ENCODE measurements at regions not wholly inside any gene's neighbourhood (a gene's known extent, or its start where the extent isn't known, plus 50 kb on each side); places are given as distances from the start of the nearest gene placed in this dataset.

- TF ChIP-seq FOS (IDR thresholded peaks at IDR 0.05; ENCODE audit: low read depth, low read length) = no peak
Observed at GRCh38 chr5:71828291-71829040, 109.4 kb downstream of the CARTPT start (continued).

- Histone ChIP-seq H2BK120ac (ENCODE audit: low read depth, low read length) (peak overlapping the region; percentile 85), H3K4me1 (ENCODE audit: control insufficient read depth, insufficient read depth, low read length) (peaks cover 3% of the 10 kb centered on the region), H3K56ac (ENCODE audit: extremely low read depth, insufficient read depth, low read length) (no peak overlapping the region), H2BK5ac (ENCODE audit: low read depth, low read length, poor library complexity, severe bottlenecking) (peak overlapping the region; percentile 65), H3K4me2 (ENCODE audit: low read depth, low read length) (no peak overlapping the region), H3K23ac (ENCODE audit: low read depth, low read length) (no peak overlapping the region; the same call in 1 of the 2 replicates), H4K91ac (ENCODE audit: insufficient read depth, low read depth, low read length) (peak overlapping the region; percentile 70), H4K8ac (ENCODE audit: low read depth in 2 of 2, low read length in 2 of 2) (peak overlapping the region in 1 of 2 experiments; percentile 71; a peak in 2 of 4 replicates), H3K4ac (ENCODE audit: low read depth, low read length) (peak overlapping the region; percentile 71), H3K9me1 (ENCODE audit: insufficient read depth, low read length) (0 out of 2 replicates have a peak, but pooled peaks cover 2% of the 10 kb centered on the region), H3K79me1 (ENCODE audit: low read depth in 1 of 2, low read length in 2 of 2) (no peaks in the 10 kb centered on the region), H2AK5ac (ENCODE audit: low read depth, low read length) (peak overlapping the region; percentile 87; the same call in 1 of the 2 replicates), H2BK20ac (ENCODE audit: low read depth, low read length) (peak overlapping the region; percentile 95), H2AFZ (replicated peaks; ENCODE audit: low read length, poor library complexity) (no peak overlapping the region), H2BK15ac (ENCODE audit: low read depth, low read length) (peak overlapping the region; percentile 92; the same call in 1 of the 3 replicates), H3K36me3 (ENCODE audit: control insufficient read depth, insufficient read depth, low read length) (no peaks in the 10 kb centered on the region), H3K9ac (ENCODE audit: low read depth, low read length) (no peak overlapping the region), H3K18ac (ENCODE audit: low read depth, low read length) (no peak overlapping the region; the same call in 1 of the 2 replicates), H3K27me3 (ENCODE audit: control insufficient read depth, insufficient read depth, low read length) (no peaks in the 10 kb centered on the region), H4K20me1 (ENCODE audit: insufficient read depth, low read length) (no peaks in the 10 kb centered on the region), H2AK9ac (replicated peaks; ENCODE audit: low read depth, low read length, poor library complexity) (no peak overlapping the region), H3K9me3 (ENCODE audit: control insufficient read depth, insufficient read depth, low read length) (peaks cover 5% of the 10 kb centered on the region; the same call in 1 of the 2 replicates), H3K27ac (ENCODE audit: insufficient read depth, low read length) (no peak overlapping the region), H4K5ac (ENCODE audit: low read depth, low read length) (no peak overlapping the region), H3K4me3 (ENCODE audit: insufficient read depth, low read depth, low read length) (no peak overlapping the region), H3K14ac (replicated peaks; ENCODE audit: low read depth, low read length) (peak overlapping the region; percentile 75)
- CTCF ChIA-PET = no interaction called here
- dilution Hi-C loops (cut with HindIII; ENCODE audit: low sequenced_read_pairs, unreplicated experiment) (no loop called here), in situ Hi-C loops (cut with MboI; ENCODE audit: low sequenced_read_pairs) (no loop called here), intact Hi-C loops (cut with micrococcal nuclease) (no loop called here)
- ATAC-seq (ENCODE audit: low read depth) = no peak
- BruUV-seq (replicated peaks) = no TSS peak
- POLR2A ChIA-PET (ENCODE audit: unreplicated experiment) = no interaction called here
- no CpG with 5 or more reads among the region's 5 CpGs for WGBS, 2 experiments (ENCODE audit: extremely low coverage in 2 of 2, insufficient read length in 1 of 2)
- no peak for DNase-seq
- no peak for TF ChIP-seq FOS (IDR thresholded peaks at IDR 0.05; ENCODE audit: low read depth, low read length)
- TF ChIP-seq SMC3 (IDR thresholded peaks at IDR 0.05; ENCODE audit: low read depth, low read length) = no peak
- TF ChIP-seq CEBPB (IDR thresholded peaks at IDR 0.05; ENCODE audit: low read depth, low read length) = no peak
- no peak for TF ChIP-seq RFX5 (IDR thresholded peaks at IDR 0.05; ENCODE audit: low read depth, low read length)
- no peak for TF ChIP-seq NFE2L2 (IDR thresholded peaks at IDR 0.05; ENCODE audit: low read depth, low read length)
- no peak for TF ChIP-seq CHD1 (IDR thresholded peaks at IDR 0.05; ENCODE audit: low read depth, low read length)
- TF ChIP-seq BHLHE40 (IDR thresholded peaks at IDR 0.05; ENCODE audit: low read depth, low read length) = no peak
- TF ChIP-seq ELK1 (IDR thresholded peaks at IDR 0.05; ENCODE audit: borderline replicate concordance, low read depth, low read length) = no peak
- TF ChIP-seq USF2 (IDR thresholded peaks at IDR 0.05; ENCODE audit: low read depth, low read length) = no peak
- TF ChIP-seq RAD21 (IDR thresholded peaks at IDR 0.05; ENCODE audit: low read length) = no peak
- TF ChIP-seq MAFK (IDR thresholded peaks at IDR 0.05; ENCODE audit: low read depth, low read length) = no peak
- no peak for TF ChIP-seq POLR2A (IDR thresholded peaks at IDR 0.05; ENCODE audit: low read depth, low read length)
- TF ChIP-seq CTCF (conservative IDR thresholded peaks at IDR 0.05; ENCODE audit: low read depth, low read length) = no peak
Observed at GRCh38 chr5:71829206-71829605, 110.1 kb downstream of the CARTPT start.

All from IMR-90 (cell line).